Mesenchymal stem cell (in vitro differentiated cells and primary cell): ENCODE measurements at regions not wholly inside any gene's neighbourhood (a gene's known extent, or its start where the extent isn't known, plus 50 kb on each side); places are given as distances from the start of the nearest gene placed in this dataset.
"Not testable (repeated sequence)": the region's sequence is repeated elsewhere in the genome, so short reads cannot be mapped to it uniquely, and the experiment has no call there.

Experiments
- DNase-seq: peaks from one replicate; pipeline ENCODE4 v3.0.0-alpha.2; 2013
- H2AFZ ChIP-seq: one replicate; pipeline ENCODE4 v1.6.1; 2013; ENCODE audit warnings: low read depth, mild to moderate bottlenecking, control low read depth, inconsistent platforms, low read length, moderate library complexity
- H2AK5ac ChIP-seq: 2 replicates; pipeline ENCODE4 v1.6.1; 2013; ENCODE audit warnings: low read length, moderate library complexity, mild to moderate bottlenecking, inconsistent platforms; ENCODE audit not compliant: severe bottlenecking
- H2BK120ac ChIP-seq: one replicate; pipeline ENCODE4 v1.6.1; 2013; ENCODE audit warnings: low read depth, mild to moderate bottlenecking, inconsistent platforms, low read length, moderate library complexity
- H2BK12ac ChIP-seq, 2 experiments: one replicate each; pipeline ENCODE4 v1.6.1; 2013; ENCODE audit warnings: inconsistent platforms in 2 of 2, low read length in 2 of 2, mild to moderate bottlenecking in 2 of 2, moderate library complexity in 2 of 2, control low read depth in 1 of 2
- H2BK15ac ChIP-seq: one replicate; pipeline ENCODE4 v1.6.1; 2013; ENCODE audit warnings: mild to moderate bottlenecking, low read depth, inconsistent platforms; ENCODE audit not compliant: poor library complexity, severe bottlenecking
- H2BK5ac ChIP-seq: 2 replicates; pipeline ENCODE4 v1.6.1; 2013; ENCODE audit warnings: low read depth, mild to moderate bottlenecking, low read length, control low read depth, inconsistent platforms; ENCODE audit not compliant: poor library complexity, severe bottlenecking
- H3K14ac ChIP-seq, 2 experiments: one replicate each; pipeline ENCODE4 v1.6.1; 2013; ENCODE audit warnings: inconsistent platforms in 2 of 2, low read length in 2 of 2, control low read depth in 1 of 2, mild to moderate bottlenecking in 1 of 2, moderate library complexity in 1 of 2
- H3K18ac ChIP-seq, 2 experiments: one replicate each; pipeline ENCODE4 v1.6.1; 2013; ENCODE audit warnings: inconsistent platforms in 2 of 2, low read length in 2 of 2, control low read depth in 1 of 2, low read depth in 1 of 2, mild to moderate bottlenecking in 1 of 2
- H3K23ac ChIP-seq, 2 experiments: one replicate each; pipeline ENCODE4 v1.6.1; 2013; ENCODE audit warnings: inconsistent platforms in 2 of 2, low read length in 2 of 2, mild to moderate bottlenecking in 2 of 2, moderate library complexity in 2 of 2, control low read depth in 1 of 2
- H3K27ac ChIP-seq: 2 replicates; pipeline ENCODE4 v1.5.1; 2013; ENCODE audit warnings: mild to moderate bottlenecking, moderate library complexity, low read length, control low read depth, inconsistent platforms; ENCODE audit not compliant: poor library complexity, severe bottlenecking
- H3K27me3 ChIP-seq, 2 experiments: 2 replicates each; pipeline versions ENCODE4 v1.6.1 to v1.7.0; 2013; ENCODE audit warnings: low read length in 2 of 2, mild to moderate bottlenecking in 2 of 2, moderate library complexity in 2 of 2, control low read depth in 1 of 2, inconsistent platforms in 1 of 2; ENCODE audit not compliant: control insufficient read depth in 1 of 2, insufficient read depth in 1 of 2
- H3K36me3 ChIP-seq, 2 experiments: 2 replicates each; pipeline versions ENCODE4 v1.6.1 to v1.7.0; 2013; ENCODE audit warnings: low read length in 2 of 2, control low read depth in 1 of 2, inconsistent platforms in 1 of 2, low read depth in 1 of 2, mild to moderate bottlenecking in 1 of 2; ENCODE audit not compliant: insufficient read depth in 2 of 2, control insufficient read depth in 1 of 2
- H3K4ac ChIP-seq, 2 experiments: one replicate each; pipeline ENCODE4 v1.6.1; 2013; ENCODE audit warnings: inconsistent platforms in 2 of 2, low read length in 2 of 2, mild to moderate bottlenecking in 2 of 2, moderate library complexity in 2 of 2, control low read depth in 1 of 2, low read depth in 1 of 2
- H3K4me1 ChIP-seq: 2 replicates; pipeline ENCODE4 v1.6.1; 2013; ENCODE audit warnings: low read depth, low read length, control low read depth; ENCODE audit not compliant: control insufficient read depth, insufficient read depth
- H3K4me2 ChIP-seq: 2 replicates; pipeline ENCODE4 v1.6.1; 2013; ENCODE audit warnings: low read length, mild to moderate bottlenecking, inconsistent platforms; ENCODE audit not compliant: poor library complexity, severe bottlenecking
- H3K4me3 ChIP-seq, 2 experiments: 2 replicates each; pipeline versions ENCODE4 v1.5.1 to v1.7.0; 2013; ENCODE audit warnings: low read length in 2 of 2, mild to moderate bottlenecking in 2 of 2, control low read depth in 1 of 2, low read depth in 1 of 2; ENCODE audit not compliant: insufficient read depth in 1 of 2
- H3K79me1 ChIP-seq: replicated peaks from 2 replicates; pipeline ENCODE4 v1.6.1; 2013; ENCODE audit warnings: mild to moderate bottlenecking, control low read depth, low read length, inconsistent platforms; ENCODE audit not compliant: poor library complexity, severe bottlenecking
- H3K9ac ChIP-seq: 2 replicates; pipeline ENCODE4 v1.7.0; 2013; ENCODE audit warnings: mild to moderate bottlenecking, low read length, moderate library complexity
- H3K9me3 ChIP-seq: 2 replicates; pipeline ENCODE4 v1.7.0; 2013; ENCODE audit warnings: mild to moderate bottlenecking, low read length; ENCODE audit not compliant: control insufficient read depth
- H4K8ac ChIP-seq: one replicate; pipeline ENCODE4 v1.6.1; 2013; ENCODE audit warnings: inconsistent platforms, mild to moderate bottlenecking, low read length, moderate library complexity
- H4K91ac ChIP-seq: one replicate; pipeline ENCODE4 v1.6.1; 2013; ENCODE audit warnings: mild to moderate bottlenecking, low read length, inconsistent platforms
- WGBS: methylation state at CpG from one replicate; pipeline ENCODE4 v1.1.7; 2013; ENCODE audit warnings: mixed read lengths; 5-methylcytosine and 5-hydroxymethylcytosine counted together

GRCh38 chr14:22249770-22250169, 339.3 kb downstream of the DAD1 start:
- Histone ChIP-seq H3K4me2 (no peak overlapping the region), H3K4me1 (no peaks in the 10 kb centered on the region), H3K18ac (no peak overlapping the region), H3K27ac (no peak overlapping the region), H3K9ac (no peak overlapping the region), H2AFZ (no peak overlapping the region), H3K23ac (no peak overlapping the region), H2BK5ac (no peak overlapping the region), H4K91ac (no peak overlapping the region), H3K36me3 (no peaks in the 10 kb centered on the region), H3K14ac (no peak overlapping the region), H2AK5ac (no peak overlapping the region), H3K9me3 (no peaks in the 10 kb centered on the region), H3K4me3 (no peak overlapping the region), H2BK120ac (no peak overlapping the region), H2BK15ac (no peak overlapping the region), H3K4ac (no peak overlapping the region), H4K8ac (no peak overlapping the region), H2BK12ac (no peak overlapping the region), H3K79me1 (no peaks in the 10 kb centered on the region), H3K27me3 (peaks cover 0 to 12% of the 10 kb centered on the region in 2 experiments)
- no peak for DNase-seq
- 90% methylated on average over 3 of the region's 4 CpGs for WGBS

DNA sequence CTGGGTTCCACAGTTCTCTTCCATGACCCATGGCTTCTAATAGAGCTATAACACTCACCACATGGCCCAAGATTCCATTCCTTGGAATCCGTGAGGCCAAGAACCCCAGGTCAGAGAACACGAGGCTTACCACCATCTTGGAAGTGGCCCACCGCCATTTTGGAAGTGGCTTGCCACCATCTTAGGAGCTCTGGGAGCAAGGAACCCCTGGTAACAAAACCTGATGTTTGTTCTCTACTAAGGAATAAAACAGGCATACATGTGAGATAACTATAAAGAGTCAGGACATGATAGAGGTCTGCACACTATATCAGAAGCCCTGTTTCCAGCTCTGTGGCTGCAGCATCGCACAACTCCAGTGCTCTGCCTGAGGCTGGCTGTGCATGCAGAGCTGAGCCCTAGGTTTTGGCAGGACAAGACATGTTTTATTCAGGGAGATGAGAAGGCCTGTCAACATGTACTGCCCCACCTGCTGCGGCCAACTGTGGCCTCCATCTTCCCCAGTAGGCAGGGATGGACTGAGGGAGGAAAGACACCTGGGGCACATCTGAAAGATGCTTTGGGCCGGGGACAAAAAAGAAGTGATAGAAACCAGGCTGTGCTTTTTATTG, 344.9 kb downstream of the DAD1 start:
- WGBS, result 91% methylated on average over 6 of the region's 6 CpGs
- H2BK120ac ChIP-seq, result no peak overlapping the region
- no peak overlapping the region for H3K23ac ChIP-seq
- no peaks in the 10 kb centered on the region for H3K36me3 ChIP-seq
- peak overlapping the region in 1 of 2 experiments; percentile 21 for H3K18ac ChIP-seq
- H4K8ac ChIP-seq, result no peak overlapping the region
- no peaks in the 10 kb centered on the region for H3K9me3 ChIP-seq
- no peak overlapping the region for H2AK5ac ChIP-seq
- H3K27me3 ChIP-seq, result peaks cover 0 to 9% of the 10 kb centered on the region in 2 experiments
- no peak overlapping the region for H2BK12ac ChIP-seq
- no peaks in the 10 kb centered on the region for H3K4me1 ChIP-seq
- no peak overlapping the region for H3K4me3 ChIP-seq
- no peak overlapping the region for H2BK15ac ChIP-seq
- no peak overlapping the region for H4K91ac ChIP-seq
- H2BK5ac ChIP-seq, result no peak overlapping the region
- H3K4me2 ChIP-seq, result no peak overlapping the region
- no peak overlapping the region for H3K14ac ChIP-seq
- DNase-seq, result no peak
- no peaks in the 10 kb centered on the region for H3K79me1 ChIP-seq
- H3K9ac ChIP-seq, result no peak overlapping the region
- H3K4ac ChIP-seq, result no peak overlapping the region
- no peak overlapping the region for H3K27ac ChIP-seq
- H2AFZ ChIP-seq, result peak overlapping the region; percentile 27

- H4K8ac ChIP-seq, H2AFZ ChIP-seq, H3K4me1 ChIP-seq, H3K4me2 ChIP-seq, H3K9me3 ChIP-seq, H4K91ac ChIP-seq, H3K14ac ChIP-seq, H3K18ac ChIP-seq, H3K23ac ChIP-seq, H3K79me1 ChIP-seq, H2BK5ac ChIP-seq, H3K27ac ChIP-seq, H2BK12ac ChIP-seq, H2BK15ac ChIP-seq, H3K9ac ChIP-seq, H3K27me3 ChIP-seq, H3K4ac ChIP-seq, H3K36me3 ChIP-seq, H2BK120ac ChIP-seq, H3K4me3 ChIP-seq, H2AK5ac ChIP-seq: not testable (repeated sequence)
- 78% methylated on average over 3 of the region's 3 CpGs for WGBS
- DNase-seq, result peak; percentile 10
Observed at GRCh38 chr14:22238320-22238719, 350.7 kb downstream of the DAD1 start.

DNA sequence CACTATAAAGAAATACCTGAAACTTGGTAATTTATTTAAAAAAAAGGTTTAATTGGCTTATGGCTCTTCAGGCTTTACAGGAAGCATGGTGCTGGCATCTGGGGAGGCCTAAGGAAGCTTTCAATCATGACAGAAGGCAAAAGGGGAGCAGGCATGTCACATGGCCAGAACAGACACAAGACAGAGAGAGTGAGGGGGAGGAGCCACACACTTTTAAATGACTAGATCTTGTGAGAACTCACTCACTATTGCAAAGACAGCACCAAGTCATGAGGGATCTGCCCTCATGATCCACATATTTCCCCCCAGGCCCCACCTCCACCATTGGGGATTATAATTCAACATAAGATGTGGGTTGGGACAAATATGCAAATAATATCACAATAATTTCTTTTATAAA, 355.6 kb downstream of the DAD1 start:
- Histone ChIP-seq H3K4me3 (no peak overlapping the region), H2BK5ac (no peak overlapping the region)

More for the DNA sequence above, 355.6 kb downstream of the DAD1 start:
- H3K18ac ChIP-seq, result no peak overlapping the region
- no peaks in the 10 kb centered on the region for H3K79me1 ChIP-seq
- H4K91ac ChIP-seq, result no peak overlapping the region
- H3K27me3 ChIP-seq, result peaks cover 0 to 3% of the 10 kb centered on the region in 2 experiments
- DNase-seq, result no peak
- no peak overlapping the region for H4K8ac ChIP-seq
- H2AFZ ChIP-seq, result no peak overlapping the region
- H3K4me2 ChIP-seq, result no peak overlapping the region
- no peaks in the 10 kb centered on the region for H3K36me3 ChIP-seq
- H2BK12ac ChIP-seq, result no peak overlapping the region
- H3K23ac ChIP-seq, result no peak overlapping the region
- no peaks in the 10 kb centered on the region for H3K9me3 ChIP-seq
- H3K4ac ChIP-seq, result no peak overlapping the region
- H3K9ac ChIP-seq, result no peak overlapping the region
- no peaks in the 10 kb centered on the region for H3K4me1 ChIP-seq
- H3K14ac ChIP-seq, result no peak overlapping the region
- no peak overlapping the region for H2BK120ac ChIP-seq
- H2AK5ac ChIP-seq, result no peak overlapping the region
- no peak overlapping the region for H3K27ac ChIP-seq
- no peak overlapping the region for H2BK15ac ChIP-seq
